H1 (cell line): ENCODE measurements at regions not wholly inside any gene's neighbourhood (a gene's known extent, or its start where the extent isn't known, plus 50 kb on each side); places are given as distances from the start of the nearest gene placed in this dataset.

ENCODE experiments used
- CTCF ChIA-PET: fragments of 300-600 bp; sonication (Branson Sonifier 250); formaldehyde crosslinking; loops from one replicate; lab custom pipeline; 2021; ENCODE audit not compliant: partially characterized antibody; lab: Charles Lee
- POLR2A ChIA-PET: fragments of 300-600 bp; sonication (Branson Sonifier 250); formaldehyde crosslinking; loops from one replicate; lab custom pipeline; 2021; ENCODE audit warnings: inconsistent platforms; ENCODE audit not compliant: partially characterized antibody; lab: Charles Lee
- DNase-seq, 2 experiments: peaks; one replicate each; pipeline versions ENCODE4 v3.0.0 to v3.0.0-alpha.2; 2010 to 2022; ENCODE audit warnings: low spot score in 2 of 2, low read depth in 1 of 2, mixed read lengths in 1 of 2
- FAIRE-seq: peaks from 2 replicates; lab custom pipeline; 2011; peaks lifted over from hg19 to GRCh38; lab: Jason Lieb, UNC
- H2AFZ ChIP-seq: 2 replicates; pipeline ENCODE4 v1.8.1; 2012; ENCODE audit warnings: low read length, inconsistent platforms
- H2AK5ac ChIP-seq: 2 replicates; pipeline ENCODE4 v1.6.1; 2013; ENCODE audit warnings: low read depth, low read length
- H2BK120ac ChIP-seq: replicated peaks from 2 replicates; pipeline ENCODE3; 2013; ENCODE audit warnings: low read depth, low read length, inconsistent platforms
- H2BK12ac ChIP-seq: 2 replicates; pipeline ENCODE4 v1.6.1; 2013; ENCODE audit warnings: low read depth, low read length
- H2BK15ac ChIP-seq: 2 replicates; pipeline ENCODE4 v1.6.1; 2013; ENCODE audit warnings: low read length
- H2BK20ac ChIP-seq: 2 replicates; pipeline ENCODE4 v1.6.1; 2013; ENCODE audit warnings: low read length
- H2BK5ac ChIP-seq: 2 replicates; pipeline ENCODE4 v1.6.1; 2013; ENCODE audit warnings: low read depth, low read length
- H3K14ac ChIP-seq: 2 replicates; pipeline ENCODE4 v1.6.1; 2013; ENCODE audit warnings: inconsistent platforms; ENCODE audit not compliant: insufficient read length
- H3K18ac ChIP-seq: 2 replicates; pipeline ENCODE4 v1.6.1; 2013; ENCODE audit warnings: low read length; ENCODE audit errors: extremely low read depth
- H3K23ac ChIP-seq: 2 replicates; pipeline ENCODE4 v1.6.1; 2013; ENCODE audit warnings: inconsistent platforms; ENCODE audit not compliant: insufficient read length
- H3K23me2 ChIP-seq: 2 replicates; pipeline ENCODE4 v1.6.1; 2013; ENCODE audit warnings: low read depth, low read length
- H3K27ac ChIP-seq: 2 replicates; pipeline ENCODE4 v1.6.1; 2011; ENCODE audit warnings: low read depth, low read length, inconsistent platforms
- H3K27me3 ChIP-seq, 4 experiments: replicated peaks in 1 of 4; 1 replicate in 1 of 4; 2 replicates in 3 of 4; pipeline versions ENCODE4 v1.6.1 to v1.8.1; 2011 to 2013; ENCODE audit warnings: low read length in 3 of 4, mild to moderate bottlenecking in 3 of 4, inconsistent platforms in 2 of 4, mixed read lengths in 2 of 4, moderate library complexity in 1 of 4; ENCODE audit not compliant: control insufficient read depth in 3 of 4, insufficient read depth in 3 of 4; ENCODE audit errors: extremely low read depth in 1 of 4
- H3K36me3 ChIP-seq, 4 experiments: 2 replicates each; pipeline versions ENCODE4 v1.6.1 to v1.8.1; 2011 to 2013; ENCODE audit warnings: mild to moderate bottlenecking in 4 of 4, low read length in 3 of 4, moderate library complexity in 2 of 4, control low read depth in 1 of 4, inconsistent platforms in 1 of 4; ENCODE audit not compliant: insufficient read depth in 4 of 4, control insufficient read depth in 2 of 4
- H3K4ac ChIP-seq: replicated peaks from 2 replicates; pipeline ENCODE3; 2013; ENCODE audit warnings: low read length, low read depth, mixed read lengths, inconsistent platforms; ENCODE audit not compliant: insufficient read length
- H3K4me1 ChIP-seq, 4 experiments: replicated peaks in 1 of 4; 1 replicate in 1 of 4; 2 replicates in 3 of 4; pipeline versions ENCODE4 v1.6.1 to v1.8.1; 2011 to 2013; ENCODE audit warnings: low read length in 3 of 4, inconsistent platforms in 2 of 4, mixed read lengths in 1 of 4; ENCODE audit not compliant: insufficient read depth in 4 of 4, control insufficient read depth in 3 of 4
- H3K4me2 ChIP-seq, 2 experiments: 2 replicates each; pipeline versions ENCODE4 v1.6.1 to v1.8.1; 2011 to 2013; ENCODE audit warnings: low read depth in 2 of 2, low read length in 2 of 2, control low read depth in 1 of 2, inconsistent platforms in 1 of 2, mild to moderate bottlenecking in 1 of 2; ENCODE audit not compliant: insufficient read depth in 1 of 2
- H3K4me3 ChIP-seq, 4 experiments: fragments of 200-600, 300-600 bp in 1 of 4; sonication (generic), shearing (Covaris generic), sonication (Bioruptor Twin) in 1 of 4; 2 replicates each; pipeline versions ENCODE4 v1.5.1 to v1.8.1; 2011 to 2016; ENCODE audit warnings: low read length in 4 of 4, low read depth in 3 of 4, control low read depth in 2 of 4, inconsistent platforms in 2 of 4, mild to moderate bottlenecking in 2 of 4, mixed read lengths in 1 of 4, moderate library complexity in 1 of 4; ENCODE audit not compliant: insufficient read depth in 2 of 4; ENCODE audit errors: extremely low read depth in 1 of 4
- H3K56ac ChIP-seq: replicated peaks from 2 replicates; pipeline ENCODE3; 2013; ENCODE audit warnings: low read depth, mild to moderate bottlenecking, mixed read lengths, low read length, inconsistent platforms; ENCODE audit not compliant: insufficient read length
- H3K79me1 ChIP-seq: 2 replicates; pipeline ENCODE4 v1.6.1; 2013; ENCODE audit warnings: low read depth, low read length, control low read depth
- H3K79me2 ChIP-seq, 2 experiments: 2 replicates each; pipeline versions ENCODE4 v1.6.1 to v1.8.1; 2012 to 2013; ENCODE audit warnings: low read length in 2 of 2, mild to moderate bottlenecking in 2 of 2, inconsistent platforms in 1 of 2; ENCODE audit not compliant: insufficient read depth in 2 of 2, control insufficient read depth in 1 of 2
- H3K9ac ChIP-seq, 4 experiments: replicated peaks in 1 of 4; 1 replicate in 1 of 4; 2 replicates in 3 of 4; pipeline versions ENCODE4 v1.6.1 to v1.8.1; 2011 to 2013; ENCODE audit warnings: low read depth in 3 of 4, low read length in 3 of 4, control low read depth in 2 of 4, mild to moderate bottlenecking in 2 of 4, moderate library complexity in 2 of 4, inconsistent platforms in 1 of 4; ENCODE audit errors: extremely low read depth in 1 of 4
- H3K9me3 ChIP-seq, 2 experiments: 2 replicates each; pipeline versions ENCODE4 v1.6.1 to v1.8.1; 2012 to 2013; ENCODE audit warnings: mild to moderate bottlenecking in 2 of 2, moderate library complexity in 2 of 2, control low read depth in 1 of 2, inconsistent platforms in 1 of 2, low read depth in 1 of 2, low read length in 1 of 2, mixed read lengths in 1 of 2; ENCODE audit not compliant: insufficient read depth in 2 of 2
- H4K20me1 ChIP-seq, 2 experiments: replicated peaks in 1 of 2; 2 replicates each; pipeline versions ENCODE3 to v1.8.1; 2011 to 2013; ENCODE audit warnings: inconsistent platforms in 2 of 2, low read length in 2 of 2, mild to moderate bottlenecking in 1 of 2; ENCODE audit not compliant: insufficient read depth in 2 of 2, control insufficient read depth in 1 of 2
- H4K5ac ChIP-seq: 2 replicates; pipeline ENCODE4 v1.6.1; 2013; ENCODE audit warnings: low read length, low read depth, mixed read lengths, inconsistent platforms; ENCODE audit not compliant: insufficient read length
- H4K8ac ChIP-seq: 2 replicates; pipeline ENCODE4 v1.8.0; 2013; ENCODE audit warnings: mild to moderate bottlenecking, moderate library complexity, low read length, inconsistent platforms; ENCODE audit not compliant: insufficient read depth; ENCODE audit errors: extremely low read depth
- H4K91ac ChIP-seq: replicated peaks from 2 replicates; pipeline ENCODE3; 2013; ENCODE audit warnings: low read length, mixed read lengths, inconsistent platforms; ENCODE audit not compliant: insufficient read length
- MAX ChIP-seq: IDR thresholded peaks from 2 replicates; pipeline ENCODE4 v1.6.1; 2012; ENCODE audit warnings: inconsistent platforms
- WGBS, 2 experiments: shearing (Covaris generic) in 1 of 2; methylation state at CpG; one replicate each; pipeline versions ENCODE4 v1.1.6 to v1.1.7; 2013 to 2015; ENCODE audit warnings: low lambda C conversion rate in 2 of 2, mixed read lengths in 2 of 2, inconsistent platforms in 1 of 2, low coverage in 1 of 2, missing lambda C conversion rate in 1 of 2; ENCODE audit not compliant: insufficient replicate concordance in 2 of 2, insufficient coverage in 1 of 2, insufficient read length in 1 of 2; ENCODE audit errors: extremely low coverage in 1 of 2, missing lambda C conversion rate in 1 of 2; 5-methylcytosine and 5-hydroxymethylcytosine counted together

GRCh38 chr5:92081958-92082712 lies 699.0 kb upstream of the ARRDC3 start:
- no peaks in the 10 kb centered on the region for H3K27me3 ChIP-seq
- H3K23me2 ChIP-seq = no peaks in the 10 kb centered on the region
- no peak overlapping the region for H2BK5ac ChIP-seq
- no peak overlapping the region for H2BK12ac ChIP-seq
- no peak overlapping the region for H4K8ac ChIP-seq
- no peak overlapping the region for H3K4ac ChIP-seq
- no peaks in the 10 kb centered on the region for H4K20me1 ChIP-seq
- no peak for FAIRE-seq
- WGBS, 2 experiments = 86% methylated on average over 7 of the region's 7 CpGs; no CpG with 5 or more reads in 1 of the 2 experiments
- no peak overlapping the region for H3K18ac ChIP-seq
- no peak overlapping the region for H3K27ac ChIP-seq
- CTCF ChIA-PET = no interaction called here
- H2BK120ac ChIP-seq = no peak overlapping the region
- POLR2A ChIA-PET = no interaction called here
- no peaks in the 10 kb centered on the region for H3K79me2 ChIP-seq
- peak overlapping the region; percentile 64; the same call in 1 of the 2 replicates for H2AFZ ChIP-seq
- H2AK5ac ChIP-seq = no peak overlapping the region
- H3K23ac ChIP-seq = no peak overlapping the region
- H2BK15ac ChIP-seq = no peak overlapping the region
- no peak overlapping the region for H3K4me3 ChIP-seq
- no peak overlapping the region for H3K4me2 ChIP-seq
- H3K79me1 ChIP-seq = no peaks in the 10 kb centered on the region
- H3K14ac ChIP-seq = no peak overlapping the region
- H3K36me3 ChIP-seq = no peaks in the 10 kb centered on the region
- no peak overlapping the region for H4K91ac ChIP-seq
- H3K56ac ChIP-seq = no peak overlapping the region
- H3K9me3 ChIP-seq = no peaks in the 10 kb centered on the region
- H3K4me1 ChIP-seq = no peaks in the 10 kb centered on the region
- no peak for DNase-seq
- no peak overlapping the region for H4K5ac ChIP-seq
- no peak overlapping the region for H3K9ac ChIP-seq
- no peak for TF ChIP-seq MAX
- no peak overlapping the region for H2BK20ac ChIP-seq
